Kidney tubule cell (primary cell): ENCODE measurements at regions not wholly inside any gene's neighbourhood (a gene's known extent, or its start where the extent isn't known, plus 50 kb on each side); places are given as distances from the start of the nearest gene placed in this dataset.
A peak's percentile ranks its signal among the peaks of the same experiment; 100 is the strongest.
"Not testable (repeated sequence)": the region's sequence is repeated elsewhere in the genome, so short reads cannot be mapped to it uniquely, and the experiment has no call there.

Source experiments
- DNase-seq: peaks from one replicate; pipeline ENCODE4 v3.0.0-alpha.2; 2018; ENCODE audit warnings: low spot score

DNA sequence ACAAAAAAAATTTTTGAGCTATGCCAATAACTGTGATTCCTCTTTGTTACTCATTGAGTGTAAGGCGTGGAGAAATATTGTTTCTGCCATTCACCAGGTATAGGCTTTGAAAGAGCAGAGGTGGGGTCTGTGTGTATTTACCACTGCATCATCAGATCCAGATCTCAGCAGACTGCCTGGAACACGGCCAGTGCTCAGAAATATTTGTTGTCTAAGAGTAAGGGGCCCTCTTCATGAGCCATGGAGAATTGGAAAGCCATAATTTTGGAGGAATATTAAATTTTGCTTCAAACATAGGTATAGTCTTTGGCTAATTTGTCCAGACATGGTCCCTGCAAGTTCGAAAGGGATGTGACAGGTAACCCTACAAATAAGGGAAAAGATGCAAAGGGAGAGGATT, 231.3 kb upstream of the IRF2BP2 start:
- no peak for DNase-seq

DNA sequence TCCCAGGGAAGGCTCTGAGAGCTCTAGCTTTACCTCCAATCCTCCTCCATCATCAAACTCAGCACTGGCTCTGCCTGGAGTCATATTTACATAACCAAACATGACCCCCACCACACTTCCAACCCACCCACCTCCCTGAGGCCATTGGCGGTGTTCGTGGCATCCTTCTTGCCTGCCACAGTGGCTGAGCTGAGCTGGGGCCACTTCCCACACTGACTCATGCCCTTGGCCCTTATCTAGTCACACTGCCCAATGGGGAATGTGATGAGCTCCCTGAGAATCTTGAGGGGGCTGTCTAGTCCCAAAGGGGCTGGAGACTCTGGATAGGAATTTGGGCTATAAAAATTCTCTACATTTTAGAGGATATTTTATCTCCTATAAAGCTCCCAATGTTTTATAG, 230.9 kb upstream of the IRF2BP2 start:
- peak; percentile 42 for DNase-seq

DNA sequence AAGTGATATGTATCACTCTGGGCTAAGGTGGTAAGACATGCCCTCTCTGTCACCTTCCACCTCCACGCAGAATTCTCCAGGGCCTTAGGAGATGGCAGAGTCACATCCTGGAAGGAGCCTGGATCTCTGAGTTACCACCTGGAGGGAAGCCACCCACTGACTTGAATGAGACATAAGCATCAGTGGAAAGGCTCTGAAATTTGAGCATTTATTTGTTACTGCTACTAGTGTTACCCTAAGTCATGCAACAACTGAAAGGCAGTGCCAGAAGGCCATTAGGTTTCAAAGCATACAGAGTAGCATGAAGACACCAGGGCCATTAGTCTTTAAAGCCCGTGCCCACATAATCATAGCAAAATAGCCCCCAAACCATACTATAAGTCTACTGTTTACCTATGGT, 230.3 kb upstream of the IRF2BP2 start:
- no peak for DNase-seq

DNA sequence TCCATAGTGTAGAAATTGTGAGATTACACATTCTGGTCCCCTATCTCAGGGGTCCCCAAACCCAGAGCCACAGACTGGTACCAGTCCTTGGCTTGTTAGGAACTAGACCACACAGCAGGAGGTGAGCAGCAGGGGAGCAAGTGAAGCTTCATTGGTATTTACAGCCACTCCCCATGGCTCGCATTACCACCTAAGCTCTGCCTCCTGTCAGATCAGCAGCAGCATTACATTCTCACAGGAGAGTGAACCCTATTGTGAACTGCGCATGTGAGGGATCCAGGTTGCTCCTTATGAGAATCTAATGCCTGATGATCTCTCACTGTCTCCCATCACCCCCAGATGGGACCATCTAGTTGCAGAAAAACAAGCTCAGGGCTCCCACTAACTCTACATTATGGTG, 229.7 kb upstream of the IRF2BP2 start:
- no peak for DNase-seq

DNA sequence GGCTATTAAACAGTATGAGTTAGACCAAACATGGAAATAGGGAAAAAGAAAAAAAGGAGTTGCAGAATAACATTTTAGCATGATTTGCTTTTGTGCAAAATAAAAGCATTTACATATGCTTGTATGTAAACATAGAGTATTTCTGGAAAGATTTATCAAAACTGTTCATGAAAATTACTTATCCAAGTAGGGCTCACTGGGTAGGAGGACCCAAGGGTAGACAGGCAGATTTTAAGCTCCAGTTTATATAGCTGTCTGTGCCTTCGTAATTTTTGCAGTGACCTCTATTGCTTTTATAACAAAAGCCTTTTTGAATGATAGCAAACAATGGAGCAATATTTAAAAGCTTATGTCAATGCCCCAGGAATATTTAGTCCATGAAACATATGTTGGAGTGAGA, 228.8 kb upstream of the IRF2BP2 start:
- no peak for DNase-seq

DNA sequence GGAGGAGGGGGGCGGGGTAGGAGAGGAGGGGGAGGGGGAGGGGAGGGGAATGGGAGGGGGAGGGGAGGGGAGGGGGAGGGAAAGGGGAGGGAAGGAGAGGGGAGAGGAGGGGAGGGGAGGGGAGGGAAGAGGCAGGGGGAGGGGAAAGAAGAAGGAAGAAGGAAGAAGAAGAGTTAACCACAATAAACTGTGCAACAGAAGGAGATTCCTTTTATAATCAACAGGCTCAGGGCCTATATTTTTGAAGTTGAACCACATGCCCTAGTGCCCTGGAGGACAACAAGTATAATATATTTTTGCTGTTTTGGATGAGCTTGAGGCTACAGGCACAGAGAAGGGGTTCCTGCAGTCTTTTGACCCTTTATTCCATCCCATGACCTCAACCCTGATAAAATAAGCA, 228.2 kb upstream of the IRF2BP2 start:
- no peak for DNase-seq

DNA sequence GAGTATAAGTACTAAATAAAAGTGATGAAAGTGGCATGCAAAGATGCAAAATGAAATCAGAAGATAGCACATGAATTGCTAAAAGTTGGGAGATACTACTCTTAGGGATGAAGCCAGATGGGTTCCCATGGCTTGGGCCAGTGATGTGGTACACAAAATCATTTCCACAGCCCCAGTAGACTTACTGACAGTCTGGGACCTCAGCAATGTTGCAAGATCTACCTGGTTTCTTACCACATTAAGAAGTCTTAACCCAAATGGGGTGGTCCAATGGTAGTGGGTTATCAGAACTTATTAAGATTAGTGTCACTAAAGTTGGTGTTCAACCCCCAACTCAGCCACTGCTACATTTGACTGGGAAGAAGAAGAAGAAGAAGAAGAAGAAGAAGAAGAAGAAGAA, 227.7 kb upstream of the IRF2BP2 start:
- no peak for DNase-seq

DNA sequence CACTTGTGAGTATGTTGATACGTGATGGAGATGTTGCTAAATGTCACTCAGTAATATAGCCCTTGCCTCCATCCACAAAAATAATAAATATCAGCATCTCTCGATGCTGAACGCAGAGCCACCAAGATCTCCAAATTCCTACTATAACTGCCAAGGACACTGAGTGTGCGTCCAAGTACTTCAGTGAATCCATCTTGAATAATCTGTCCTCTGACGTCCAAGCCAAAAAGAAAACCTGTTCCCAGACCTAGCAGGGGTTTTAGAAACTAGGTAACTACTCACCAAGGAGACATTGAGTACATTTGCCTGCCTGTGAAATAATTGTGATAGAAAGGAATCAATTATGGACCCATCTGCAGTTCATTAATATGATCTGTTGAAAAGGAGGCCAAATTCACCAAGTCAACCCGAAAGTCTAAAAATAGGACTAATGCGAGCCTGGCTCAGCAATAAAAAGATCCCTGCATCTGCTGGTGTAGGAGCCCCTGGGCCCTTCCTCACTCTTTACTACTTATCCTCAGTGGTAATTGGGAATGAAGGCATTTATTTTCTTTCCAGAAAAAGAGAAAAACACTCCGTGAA, 226.9 kb upstream of the IRF2BP2 start:
- no peak for DNase-seq

DNA sequence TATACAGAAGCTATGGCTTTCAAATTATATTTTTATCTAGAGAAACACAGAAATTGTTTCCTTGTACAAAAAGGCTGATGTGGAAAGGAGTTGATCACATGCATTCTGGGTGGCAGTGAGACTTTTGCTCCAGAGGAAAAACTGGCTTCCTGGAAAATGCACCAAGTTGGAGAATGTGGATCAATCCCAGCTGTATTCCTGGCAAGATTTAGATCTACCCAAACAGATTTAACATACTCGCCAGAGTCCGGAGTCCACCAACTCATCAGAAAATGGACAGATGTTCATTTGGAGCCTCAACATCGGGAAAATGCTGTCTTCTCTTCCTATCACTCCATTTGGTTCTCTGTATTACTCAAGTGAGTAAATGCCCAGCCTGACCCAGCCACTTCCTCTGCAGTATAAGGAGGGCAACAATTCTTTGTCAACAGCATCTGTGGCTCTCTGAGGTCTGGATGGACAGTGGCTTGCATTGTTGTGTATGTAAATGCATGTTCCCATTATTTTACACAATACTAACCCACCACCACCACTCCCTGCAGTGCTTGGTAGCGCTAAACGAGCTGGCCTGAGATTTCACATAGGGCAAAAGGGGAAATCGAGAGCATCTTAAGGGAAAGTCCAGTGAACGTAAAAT, 226.2 kb upstream of the IRF2BP2 start:
- no peak for DNase-seq

DNA sequence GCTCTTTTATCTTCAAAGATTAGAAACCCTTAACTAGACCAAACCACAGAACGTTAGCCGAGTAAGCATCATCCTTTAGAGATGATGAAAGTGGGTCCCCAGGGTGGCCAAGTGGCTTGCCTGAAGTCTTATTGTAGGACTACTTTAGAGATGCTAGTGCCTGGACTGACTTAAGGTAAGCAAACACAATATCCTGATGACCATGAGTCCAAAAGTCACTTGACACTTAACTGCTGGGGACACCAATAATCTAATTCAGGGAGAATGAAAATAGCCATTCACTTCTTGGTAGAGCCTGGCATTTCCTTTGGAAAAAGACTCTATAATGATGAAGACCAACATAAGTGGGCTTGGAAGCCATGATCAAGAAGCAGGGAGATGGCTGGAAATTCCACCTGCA, 225.3 kb upstream of the IRF2BP2 start:
- DNase-seq, result no peak

DNA sequence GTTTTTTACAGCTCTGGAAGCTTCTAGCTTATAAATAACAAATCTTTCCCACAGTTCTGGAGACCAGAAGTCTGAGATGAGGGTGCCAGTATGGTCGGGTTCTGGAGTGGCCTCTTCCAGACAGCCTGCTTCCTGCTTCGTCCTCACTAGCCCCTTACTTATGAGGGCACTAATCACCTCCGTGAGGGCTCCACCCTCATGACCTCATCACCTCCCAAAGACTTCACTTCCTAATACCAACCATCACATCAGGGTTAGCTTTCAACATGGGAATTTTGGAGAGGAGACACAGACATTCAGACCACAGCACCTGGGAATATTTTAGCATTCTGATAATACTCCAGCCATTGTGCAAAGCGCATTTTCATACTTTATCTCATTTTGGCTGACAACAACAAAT, 223.7 kb upstream of the IRF2BP2 start:
- DNase-seq, result no peak

DNA sequence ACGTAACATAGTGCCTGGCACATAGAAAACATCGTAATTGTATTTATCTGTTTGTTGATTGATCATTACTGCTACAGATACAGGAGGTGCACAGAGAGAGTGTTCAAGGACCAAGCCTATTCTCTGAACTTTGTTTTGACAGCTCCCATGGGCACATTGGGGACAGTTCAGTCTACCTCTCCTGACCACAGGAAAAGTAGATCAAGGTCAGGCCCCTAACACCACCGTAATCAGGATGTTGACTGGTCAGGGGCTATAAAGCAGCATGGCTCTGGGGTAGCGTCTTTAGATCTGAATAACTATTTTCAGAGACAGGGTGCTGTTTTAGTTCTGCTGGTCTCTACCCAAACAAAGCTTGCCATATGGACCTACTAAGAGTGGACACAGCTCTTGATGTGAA, 223.1 kb upstream of the IRF2BP2 start:
- DNase-seq, result no peak

DNA sequence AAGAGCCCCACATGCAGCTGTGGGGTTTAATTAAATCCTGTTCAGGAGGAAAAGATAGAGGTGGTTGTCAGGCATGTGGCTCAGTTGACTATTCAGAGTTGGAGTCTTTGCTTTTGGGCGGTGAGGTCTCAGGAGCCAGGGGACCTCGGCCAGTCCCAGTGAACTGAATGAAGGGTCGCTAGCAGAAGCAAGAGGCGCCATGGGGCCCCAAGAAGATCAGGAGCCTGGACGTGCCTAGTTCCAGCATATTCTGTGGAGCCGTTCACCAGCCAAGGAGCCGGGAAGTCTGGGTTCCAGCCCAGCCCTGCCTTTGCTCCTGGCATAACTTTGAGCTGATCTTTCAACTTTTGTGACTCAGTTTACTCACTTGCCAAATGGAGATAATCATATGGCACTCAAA, 217.7 kb upstream of the IRF2BP2 start:
- no peak for DNase-seq

DNA sequence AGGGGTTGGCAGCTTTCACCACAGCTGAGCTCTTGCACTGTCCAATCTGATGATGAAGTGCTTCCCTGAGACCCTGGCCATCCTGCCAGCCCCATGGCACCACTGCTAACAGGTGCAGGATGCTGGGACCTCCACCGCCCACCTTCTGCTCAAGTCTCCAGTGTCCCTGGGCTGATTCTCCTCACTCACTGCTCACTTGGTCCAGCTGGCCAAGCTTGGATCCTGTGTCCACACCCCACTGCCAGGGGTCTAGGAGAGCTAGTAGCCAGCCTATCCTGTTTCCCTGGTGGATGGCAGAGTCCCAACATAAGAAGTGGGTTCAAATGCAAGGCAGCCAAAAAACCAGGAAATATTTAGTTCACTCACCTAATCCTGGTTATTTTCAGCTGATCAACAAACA, 217.2 kb upstream of the IRF2BP2 start:
- no peak for DNase-seq

DNA sequence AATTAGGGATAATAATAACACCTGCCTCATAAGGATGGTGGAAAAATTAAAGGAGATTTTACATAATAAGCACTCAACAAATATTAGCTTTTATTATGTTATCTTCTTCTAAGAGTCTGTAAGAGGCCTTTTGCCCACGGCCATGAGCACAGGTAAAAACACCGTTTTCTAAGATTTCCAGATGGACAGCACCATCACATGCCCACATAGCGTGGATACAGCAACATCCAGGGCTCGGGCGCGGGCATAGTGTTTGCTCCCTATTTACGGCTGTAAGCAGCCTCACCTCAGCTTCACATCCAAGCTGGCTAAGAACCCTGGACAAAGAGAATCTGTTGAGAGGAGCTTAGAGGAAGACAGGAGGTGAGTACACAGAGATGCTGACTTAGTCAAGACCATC, 216.4 kb upstream of the IRF2BP2 start:
- no peak for DNase-seq

DNA sequence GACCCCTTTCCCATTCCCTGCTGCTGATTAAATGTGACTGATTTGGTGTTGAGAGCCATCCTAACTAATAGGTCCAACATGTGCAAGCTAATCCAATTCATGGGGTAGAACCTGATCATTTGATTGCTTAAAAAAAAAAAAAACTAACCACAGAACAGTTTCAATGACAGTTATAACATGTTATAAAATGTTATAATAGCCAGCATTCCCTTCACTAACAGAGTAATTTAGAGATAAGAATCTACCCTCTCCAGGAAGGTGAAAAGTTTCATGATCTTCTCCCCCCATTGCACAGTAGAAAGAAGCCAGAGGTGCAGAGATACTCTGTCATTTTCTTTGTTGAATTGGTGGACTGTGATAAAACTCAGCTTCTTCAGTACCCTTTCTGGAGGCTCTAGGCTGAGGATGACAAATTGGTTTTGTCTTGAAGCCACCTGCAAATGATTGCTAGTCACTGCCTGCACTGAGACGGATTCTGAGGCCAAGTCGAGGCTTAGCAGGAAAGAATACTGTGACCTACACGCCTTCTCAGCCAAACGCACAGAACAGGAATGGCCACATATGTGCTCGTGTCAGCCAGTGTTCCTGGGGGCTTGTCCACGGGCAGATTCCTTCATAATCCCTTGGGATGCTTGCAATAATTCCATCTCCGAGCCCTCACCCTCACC, 215.7 kb upstream of the IRF2BP2 start:
- DNase-seq, result no peak

DNA sequence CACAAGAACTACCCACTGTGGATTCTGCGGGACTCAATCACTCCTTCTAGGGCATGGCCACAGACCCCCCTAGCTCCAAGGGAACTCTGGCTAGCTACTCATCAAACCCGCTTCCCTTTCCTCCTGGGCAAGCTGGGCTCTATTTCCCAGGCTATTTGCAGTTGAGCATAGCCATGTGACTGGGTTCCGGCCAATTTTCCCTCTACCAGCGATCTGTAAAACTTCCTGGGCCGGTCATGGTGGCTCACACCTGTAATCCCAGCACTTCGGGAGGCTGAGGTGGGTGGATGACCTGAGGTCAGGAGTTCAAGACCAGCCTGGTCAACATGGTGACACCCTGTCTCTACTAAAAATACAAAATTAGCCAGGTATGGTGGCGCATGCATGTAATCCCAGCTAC, 214.9 kb upstream of the IRF2BP2 start:
- DNase-seq, result not testable (repeated sequence)

DNA sequence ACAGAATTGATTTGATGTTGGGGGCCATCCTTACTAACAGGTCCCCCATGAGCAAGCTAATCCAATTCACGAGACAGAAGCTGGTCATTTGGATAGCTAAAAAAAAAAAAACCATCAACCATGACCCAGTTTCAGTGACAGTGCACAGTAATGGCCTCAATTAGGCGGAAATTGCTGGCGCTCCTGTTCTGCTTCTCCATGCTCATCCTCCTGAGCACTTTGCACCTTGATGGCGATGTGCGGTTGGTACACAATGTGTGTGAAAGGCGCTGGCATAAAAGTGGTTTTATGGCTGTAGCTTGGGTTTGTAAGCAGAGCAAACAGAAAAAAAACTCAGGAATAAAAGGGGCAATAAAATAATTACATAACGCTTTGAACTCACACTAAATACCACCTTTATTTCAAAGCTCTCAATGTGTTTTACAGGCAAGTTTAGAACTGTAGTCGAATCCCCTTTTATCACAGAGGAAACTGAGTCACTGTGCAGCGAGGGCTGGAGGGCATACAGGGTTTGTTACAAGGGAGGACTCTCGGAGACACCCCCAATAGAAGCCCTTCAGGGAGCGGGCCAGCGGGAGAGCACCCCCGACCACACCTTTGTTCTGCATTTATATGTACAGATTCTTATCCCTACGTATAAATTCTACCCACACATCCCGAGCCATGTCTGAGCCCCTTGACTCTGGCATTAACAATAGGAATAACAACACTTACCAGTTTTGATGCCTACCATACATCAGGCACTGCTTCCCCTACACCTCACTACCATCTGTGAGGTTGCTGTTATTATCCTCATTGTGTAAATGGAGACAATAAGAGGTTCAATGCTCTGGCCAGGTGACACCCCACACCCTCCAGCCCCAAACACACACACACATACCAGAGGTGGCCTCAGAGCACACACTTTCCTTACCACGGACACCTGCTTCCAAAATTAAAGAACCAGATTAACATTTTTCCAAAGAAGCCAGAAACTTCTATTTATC, 213.5 kb upstream of the IRF2BP2 start:
- DNase-seq, result no peak

DNA sequence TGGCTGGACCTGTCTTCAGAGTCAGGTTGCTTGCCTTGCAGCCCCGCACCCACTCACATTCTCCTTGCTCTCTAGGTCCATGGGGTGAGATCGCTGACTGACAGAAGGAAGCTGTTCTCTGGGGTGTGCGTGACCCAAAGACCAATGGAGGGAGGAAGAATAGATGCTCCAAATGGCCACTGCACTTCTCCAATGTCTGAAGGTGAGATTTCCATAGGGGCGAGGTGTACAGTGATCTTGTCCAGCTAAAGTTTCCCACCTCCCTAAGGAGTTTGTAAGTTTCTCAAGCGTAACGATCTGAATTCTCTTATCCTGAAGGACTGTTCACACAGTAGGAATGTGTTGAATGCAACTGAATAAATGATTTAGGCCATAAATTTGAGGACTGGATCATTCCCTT, 211.9 kb upstream of the IRF2BP2 start:
- peak; percentile 23 for DNase-seq

DNA sequence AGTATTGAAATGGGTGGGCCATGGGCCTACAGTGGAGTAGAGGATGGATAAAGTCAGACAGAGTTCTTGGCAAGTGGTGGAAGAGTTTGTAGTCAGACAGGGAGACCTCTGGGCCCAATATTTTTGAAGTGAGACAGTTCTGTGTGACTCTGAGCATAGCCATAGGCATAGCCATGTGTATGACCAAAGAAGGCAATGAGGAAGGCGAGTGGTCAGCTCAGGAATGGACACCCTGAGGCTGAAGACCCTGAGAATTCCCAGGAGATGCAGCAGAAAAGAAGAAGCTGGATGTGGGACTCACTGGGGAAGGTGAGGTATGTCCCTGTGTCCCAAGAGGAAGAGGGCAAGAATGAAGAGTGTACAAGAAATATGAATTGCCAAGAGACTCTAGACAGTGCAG, 210.6 kb upstream of the IRF2BP2 start:
- DNase-seq, result no peak

DNA sequence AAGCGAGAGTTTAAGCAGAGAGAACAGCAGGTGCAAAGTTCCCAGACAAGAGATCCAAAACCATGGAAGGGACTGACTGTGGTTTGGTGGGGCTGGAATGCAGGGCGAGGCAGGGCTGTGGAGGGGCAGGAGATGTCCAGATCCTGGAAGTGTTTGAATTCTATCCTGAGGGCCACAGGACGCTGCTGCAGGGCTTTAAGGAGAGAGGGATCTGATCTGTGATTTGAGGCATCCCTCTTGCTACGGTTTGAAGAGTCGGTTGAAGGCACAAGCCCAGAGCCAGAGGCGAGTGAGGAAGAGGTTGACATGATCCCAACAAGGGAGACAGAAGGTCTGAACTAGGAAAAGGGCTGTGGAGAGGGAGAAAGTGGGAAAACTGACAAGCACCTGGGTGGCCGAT, 209.9 kb upstream of the IRF2BP2 start:
- not testable (repeated sequence) for DNase-seq

DNA sequence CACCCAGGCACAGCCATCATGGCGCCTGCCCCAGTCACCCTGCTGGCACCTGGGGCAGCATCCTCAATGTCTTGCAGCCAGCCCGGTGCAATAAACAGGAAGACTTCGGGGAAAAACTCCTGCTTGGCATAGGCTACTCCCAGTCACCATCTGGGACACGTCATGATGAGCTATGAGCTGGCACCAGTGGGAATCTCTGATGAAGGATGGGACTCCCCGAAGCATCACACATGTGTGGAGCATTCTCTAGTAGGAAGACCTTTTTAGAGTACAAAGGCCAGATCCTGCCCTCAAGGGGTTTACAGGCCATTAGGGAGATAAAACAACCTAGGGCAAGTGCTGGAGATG, 208.0 kb upstream of the IRF2BP2 start:
- DNase-seq, result peak; percentile 53
